HG02571 (cell line): ENCODE measurements at regions not wholly inside any gene's neighbourhood (a gene's known extent, or its start where the extent isn't known, plus 50 kb on each side); places are given as distances from the start of the nearest gene placed in this dataset.
"Not testable (repeated sequence)": the region's sequence is repeated elsewhere in the genome, so short reads cannot be mapped to it uniquely, and the experiment has no call there.

Experiments
- ATAC-seq: cut with Tn5 transposase; IDR thresholded peaks from one replicate; pipeline ENCODE4 v1.9.1; 2021; ENCODE audit warnings: mild to moderate bottlenecking, moderate library complexity; ENCODE audit not compliant: unreplicated experiment

- ATAC-seq: no peak
Observed at GRCh38 chr5:96321345-96321744, 111.7 kb downstream of the PCSK1 start.

DNA sequence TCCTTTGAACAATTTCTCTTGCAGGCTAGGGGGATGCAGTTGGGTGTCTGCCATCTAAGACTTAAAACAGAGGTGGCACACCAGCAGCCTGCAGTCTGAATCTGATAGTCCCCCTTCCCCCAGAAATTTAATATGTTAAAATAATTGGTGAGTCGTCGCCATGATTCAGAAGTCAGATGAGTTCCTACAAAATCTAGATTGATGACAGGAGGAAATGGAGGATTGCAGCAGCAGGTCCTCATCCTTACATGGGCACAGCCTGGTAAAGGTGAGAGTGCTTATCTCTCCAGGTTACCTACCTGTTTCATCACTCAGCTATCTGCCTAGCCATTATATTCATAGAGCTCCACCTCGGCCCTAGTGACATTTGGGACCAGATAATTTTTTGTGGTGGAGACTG, 112.3 kb downstream of the PCSK1 start:
- ATAC-seq: no peak

DNA sequence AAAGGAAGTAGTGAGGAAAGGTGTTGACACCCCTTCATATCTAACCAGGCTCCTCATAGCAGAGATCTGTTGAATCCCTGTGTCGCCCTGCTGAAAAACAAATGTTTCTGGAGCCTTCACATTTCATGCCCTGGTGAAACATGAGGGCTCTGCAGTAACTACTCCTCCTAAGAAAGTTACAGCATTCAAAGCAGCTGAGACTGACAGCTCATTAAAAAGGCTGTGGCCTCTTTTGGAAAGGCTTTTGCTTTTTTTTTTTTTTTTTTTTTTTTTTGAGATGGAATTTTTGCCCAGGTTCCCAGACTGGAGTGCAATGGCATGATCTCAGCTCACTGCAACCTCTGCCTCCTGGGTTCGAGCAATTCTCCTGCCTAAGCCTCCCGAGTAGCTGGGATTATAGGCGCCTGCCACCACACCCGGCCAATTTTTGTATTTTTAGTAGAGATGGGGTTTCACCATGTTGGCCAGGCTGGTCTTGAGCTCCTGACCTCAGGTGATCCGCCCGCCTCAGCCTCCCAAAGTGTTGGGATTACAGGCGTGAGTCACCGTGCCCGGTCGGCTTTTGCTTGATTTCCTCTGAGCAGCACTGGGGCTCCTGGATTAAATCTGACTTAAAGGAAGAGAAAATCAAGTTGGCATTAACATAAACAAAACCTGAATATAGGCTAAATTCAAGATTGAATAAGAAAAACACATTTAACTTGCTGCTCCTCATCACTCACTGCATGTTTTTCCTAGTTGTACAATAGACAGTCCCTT, 112.9 kb downstream of the PCSK1 start:
- ATAC-seq: not testable (repeated sequence)

DNA sequence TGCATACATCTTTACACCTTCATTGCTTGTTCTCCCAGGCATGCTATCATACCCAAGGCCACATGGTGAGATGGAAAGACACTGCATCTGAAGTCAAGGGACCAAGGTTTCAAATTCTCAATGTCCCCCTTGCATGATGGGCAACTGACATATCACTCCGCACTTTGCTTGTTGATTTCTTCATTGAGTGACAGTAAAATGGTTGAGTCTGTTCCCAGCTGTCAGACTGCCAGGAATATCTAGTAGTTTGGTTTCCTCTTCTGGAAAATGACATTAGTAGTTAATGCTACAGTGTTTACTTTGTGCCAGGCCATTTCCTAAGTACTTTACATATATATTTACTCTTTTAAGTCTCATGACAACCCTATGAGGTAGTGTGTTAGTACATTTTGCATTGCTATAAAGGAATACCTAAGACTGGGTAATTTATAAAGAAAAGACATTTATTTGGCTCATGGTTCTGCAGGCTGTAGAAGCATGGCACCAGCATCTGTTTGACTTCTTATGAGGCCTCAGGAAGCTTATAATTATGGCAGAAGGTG, 114.4 kb downstream of the PCSK1 start:
- ATAC-seq: no peak

DNA sequence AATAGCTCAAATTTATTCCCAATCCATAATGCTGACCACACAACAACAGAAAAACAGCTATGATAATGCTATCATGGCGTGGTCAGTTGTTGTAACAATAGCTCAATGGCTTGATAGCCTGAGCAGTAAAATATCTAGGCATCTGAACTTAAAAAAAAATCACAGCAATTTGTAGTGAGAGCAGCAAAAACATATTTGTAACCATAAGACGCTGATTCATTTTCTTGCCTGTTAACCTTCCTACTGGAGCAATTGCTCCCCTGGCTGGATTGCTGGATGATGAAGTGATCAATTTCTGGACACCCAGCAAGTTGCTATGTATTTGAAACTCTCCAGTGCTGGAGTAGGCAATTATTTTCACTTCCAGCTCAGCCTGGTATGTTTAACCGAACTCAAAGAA, 115.1 kb downstream of the PCSK1 start:
- ATAC-seq: no peak

- ATAC-seq: no peak
Observed at GRCh38 chr5:96316487-96316886, 116.6 kb downstream of the PCSK1 start.

DNA sequence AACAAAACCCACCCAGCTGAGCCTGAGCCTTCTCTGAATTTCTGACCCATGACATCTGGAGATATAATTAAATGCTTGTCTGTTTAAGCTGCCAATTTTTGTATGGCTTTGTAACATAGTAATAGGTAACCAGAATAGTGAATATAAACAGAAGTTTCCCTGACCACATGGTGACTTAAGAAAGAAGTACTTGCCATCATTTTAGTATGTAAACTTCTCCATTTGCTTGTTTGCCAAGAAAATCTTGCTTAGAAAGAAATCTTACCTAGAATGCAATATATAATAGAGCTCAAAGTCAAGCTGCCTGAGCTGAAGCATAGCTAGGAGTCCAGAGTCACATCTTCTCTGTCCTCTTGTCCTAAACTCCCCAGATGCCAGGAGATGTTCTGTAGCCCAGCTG, 117.0 kb downstream of the PCSK1 start:
- no peak for ATAC-seq

- ATAC-seq: peak; percentile 74
Observed at GRCh38 chr5:96315431-96315830, 117.6 kb downstream of the PCSK1 start.

DNA sequence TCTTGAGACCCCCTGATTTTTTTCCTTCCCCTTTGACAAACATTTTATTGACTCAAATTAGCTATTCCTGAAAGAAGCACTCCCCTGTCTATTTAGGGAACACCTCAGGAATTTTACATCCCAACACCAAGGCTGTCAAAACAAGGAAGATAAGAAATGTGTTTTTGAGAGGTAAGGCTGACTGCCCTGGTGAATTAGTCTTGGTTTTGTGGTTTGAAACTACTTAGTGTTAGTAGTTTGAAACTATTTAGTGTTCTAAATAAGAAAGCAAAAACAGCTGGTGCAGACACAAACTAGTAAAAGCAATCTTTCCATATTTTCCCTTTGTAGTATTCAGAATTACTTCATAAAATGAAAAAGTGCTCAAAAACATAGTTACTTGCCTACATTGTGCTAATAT, 120.7 kb downstream of the PCSK1 start:
- no peak for ATAC-seq

DNA sequence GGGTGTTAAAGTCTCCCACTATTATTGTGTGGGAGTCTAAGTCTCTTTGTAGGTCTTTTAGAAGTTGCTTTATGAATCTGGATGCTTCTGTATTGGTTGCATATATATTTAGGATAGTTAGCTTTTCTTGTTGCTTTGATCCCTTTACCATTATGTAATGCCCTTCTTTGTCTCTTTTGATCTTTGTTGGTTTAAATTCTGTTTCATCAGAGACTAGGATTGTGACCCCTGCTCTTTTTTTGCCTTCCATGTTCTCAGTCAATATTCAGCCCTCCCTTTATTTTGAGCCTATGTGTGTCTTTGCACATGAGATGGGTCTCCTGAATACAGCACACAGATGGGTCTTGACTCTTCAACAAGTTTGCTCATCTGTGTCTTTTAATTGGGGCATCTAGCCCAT, 126.0 kb downstream of the PCSK1 start:
- not testable (repeated sequence) for ATAC-seq

DNA sequence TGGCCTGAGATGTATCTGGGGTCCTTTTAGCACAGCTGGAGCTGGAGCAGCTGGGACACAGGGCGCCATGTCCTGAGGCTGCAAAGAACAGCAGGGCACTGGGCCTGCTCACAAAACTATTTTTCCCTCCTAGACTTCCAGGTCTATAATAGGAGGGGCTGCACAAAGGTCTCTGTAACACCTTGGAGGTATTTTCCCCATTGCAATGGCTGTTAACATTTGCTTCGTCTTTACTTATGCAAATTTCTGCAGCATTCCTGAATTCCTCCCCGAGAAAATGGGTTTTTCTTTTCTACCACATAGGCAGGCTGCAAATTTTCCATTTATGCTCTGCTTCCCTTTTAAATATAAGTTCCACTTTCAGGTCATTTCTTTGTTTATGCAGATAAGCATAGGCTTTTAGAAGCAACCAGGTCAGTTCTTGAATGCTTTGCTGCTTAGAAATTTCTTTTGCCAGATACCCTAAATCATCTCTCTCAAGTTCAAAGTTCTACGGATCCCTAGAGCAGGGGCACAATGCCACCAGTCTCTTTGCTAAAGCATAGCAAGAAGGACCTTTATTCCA, 130.8 kb downstream of the PCSK1 start:
- ATAC-seq: no peak

DNA sequence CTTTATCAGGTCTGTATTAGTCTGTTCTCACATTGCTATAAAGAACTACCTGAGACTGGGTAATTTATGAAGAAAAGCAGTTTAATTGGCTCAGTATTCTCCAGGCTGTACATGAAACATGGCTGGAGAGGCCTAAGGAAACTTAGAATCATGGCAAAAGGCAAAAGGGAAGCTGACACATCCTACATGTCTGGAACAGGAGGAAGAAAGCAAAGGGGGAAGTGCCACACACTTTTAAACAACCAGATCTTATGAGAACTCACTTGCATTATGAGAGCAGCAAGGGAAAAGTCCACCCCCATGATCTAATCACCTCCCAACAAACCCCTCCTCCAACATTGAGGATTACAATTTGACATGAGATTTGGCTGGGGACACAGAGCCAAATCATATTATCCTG, 132.1 kb downstream of the PCSK1 start:
- ATAC-seq: no peak

GRCh38 chr5:96297867-96298266, 135.2 kb downstream of the PCSK1 start:
- no peak for ATAC-seq

- no peak for ATAC-seq
Observed at GRCh38 chr5:96297290-96297689, 135.8 kb downstream of the PCSK1 start.

DNA sequence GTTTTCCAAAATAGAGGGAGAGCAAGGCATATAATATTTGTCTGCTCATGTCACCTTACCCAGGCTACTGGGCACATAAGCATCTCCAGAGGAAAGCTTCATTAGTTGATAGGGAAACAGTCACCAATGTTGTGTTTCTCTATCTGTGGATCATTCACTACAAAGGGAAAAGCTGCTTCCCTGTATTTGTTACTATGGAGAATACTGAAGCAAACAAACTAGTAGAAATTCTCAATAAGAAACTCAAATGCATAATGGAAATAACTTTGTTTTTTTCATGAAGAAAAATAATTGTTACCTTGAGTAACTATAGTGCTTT, 138.2 kb downstream of the PCSK1 start:
- no peak for ATAC-seq

- no peak for ATAC-seq
Observed at GRCh38 chr5:96293966-96294883, 138.8 kb downstream of the PCSK1 start.

- ATAC-seq: no peak
Observed at GRCh38 chr5:96292582-96293247, 140.3 kb downstream of the PCSK1 start.

GRCh38 chr5:96289287-96289686, 143.8 kb downstream of the PCSK1 start:
- not testable (repeated sequence) for ATAC-seq

GRCh38 chr5:96288845-96289185, 144.2 kb downstream of the PCSK1 start:
- no peak for ATAC-seq

DNA sequence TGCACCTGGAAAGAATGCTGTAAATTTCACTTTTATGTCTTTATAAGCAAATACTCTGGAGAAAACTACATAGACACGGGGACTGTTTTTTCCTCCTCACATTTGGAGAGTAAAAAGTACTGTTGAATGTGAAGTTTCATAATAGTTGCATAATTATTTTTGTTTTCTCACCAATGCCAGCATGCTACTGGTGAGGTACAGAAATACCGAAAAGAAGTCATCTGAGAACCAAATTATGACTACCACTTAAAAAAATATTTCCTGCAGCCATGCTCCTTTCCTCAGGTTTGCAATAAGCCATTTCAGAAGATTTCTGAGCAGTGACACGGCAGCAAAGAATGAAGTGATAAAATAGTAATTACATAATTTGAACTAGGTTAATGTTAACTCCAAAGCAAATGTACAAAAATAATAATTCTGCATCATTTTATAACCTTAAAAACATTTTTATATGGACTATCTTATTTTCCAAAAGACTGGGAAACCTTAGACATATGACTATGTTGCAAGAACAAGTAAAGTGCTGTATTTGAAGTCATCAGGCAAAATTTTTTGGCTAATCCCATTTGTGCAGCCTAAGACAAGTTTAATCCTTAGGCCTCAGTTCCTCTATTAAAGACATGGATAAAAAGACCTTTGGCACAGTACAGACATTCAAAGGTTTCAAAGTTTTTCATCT, 144.7 kb downstream of the PCSK1 start:
- ATAC-seq: no peak

GRCh38 chr5:96287136-96287535, 145.9 kb downstream of the PCSK1 start:
- ATAC-seq: no peak
